GM12878 (cell line): ENCODE measurements at regions not wholly inside any gene's neighbourhood (a gene's known extent, or its start where the extent isn't known, plus 50 kb on each side); places are given as distances from the start of the nearest gene placed in this dataset.
A peak's percentile ranks its signal among the peaks of the same experiment; 100 is the strongest.

Experiments used
- BCL11A ChIP-seq: IDR thresholded peaks from 2 replicates; pipeline ENCODE4 v1.6.1; 2011; ENCODE audit warnings: low read depth, low read length
- CBX3 ChIP-seq: fragments of 200-600 bp; sonication (generic); IDR thresholded peaks from 2 replicates; pipeline ENCODE4 v1.6.1; 2016; ENCODE audit warnings: low read depth, borderline replicate concordance
- CHD1 ChIP-seq: IDR thresholded peaks from 2 replicates; pipeline ENCODE4 v1.6.1; 2012; ENCODE audit warnings: low read depth, low read length, improper control_type of control experiment
- CREB1 ChIP-seq: IDR thresholded peaks from 2 replicates; pipeline ENCODE4 v1.6.1; 2012; ENCODE audit warnings: low read depth, mild to moderate bottlenecking, inconsistent platforms
- DPF2 ChIP-seq: fragments of 450-650 bp; IDR thresholded peaks from 2 replicates; pipeline ENCODE4 v1.6.1; 2017; ENCODE audit warnings: mild to moderate bottlenecking
- E2F4 ChIP-seq: IDR thresholded peaks from 2 replicates; pipeline ENCODE4 v1.6.1; 2012; ENCODE audit warnings: low read depth, low read length, improper control_type of control experiment
- E4F1 ChIP-seq: fragments of 450-650 bp; IDR thresholded peaks from 2 replicates; pipeline ENCODE4 v1.6.1; 2018; ENCODE audit warnings: borderline replicate concordance, mild to moderate bottlenecking; ENCODE audit not compliant: partially characterized antibody
- EED ChIP-seq: sonication (generic); IDR thresholded peaks from 2 replicates; pipeline ENCODE4 v1.6.1; 2016; ENCODE audit warnings: antibody characterized with exemption, low read depth
- ESRRA ChIP-seq: IDR thresholded peaks from 2 replicates; pipeline ENCODE4 v1.6.1; 2012; ENCODE audit warnings: mild to moderate bottlenecking, low read length, improper control_type of control experiment
- GATAD2B ChIP-seq: fragments of 450-650 bp; conservative IDR thresholded peaks from 2 replicates; pipeline ENCODE4 v1.6.1; 2017; ENCODE audit warnings: low read depth, mild to moderate bottlenecking, moderate library complexity
- IRF4 ChIP-seq: IDR thresholded peaks from 2 replicates; pipeline ENCODE4 v1.6.1; 2011; ENCODE audit warnings: low read depth, low read length
- MEF2A ChIP-seq: IDR thresholded peaks from 2 replicates; pipeline ENCODE4 v1.6.1; 2011; ENCODE audit warnings: low read depth, mild to moderate bottlenecking, low read length, moderate library complexity; ENCODE audit not compliant: insufficient read depth
- MEF2B ChIP-seq: fragments of 450-650 bp; IDR thresholded peaks from 2 replicates; pipeline ENCODE4 v1.6.1; 2018; ENCODE audit warnings: mild to moderate bottlenecking, moderate library complexity; ENCODE audit not compliant: partially characterized antibody, poor library complexity, severe bottlenecking
- MTA2 ChIP-seq: fragments of 450-650 bp; IDR thresholded peaks from 2 replicates; pipeline ENCODE4 v1.6.1; 2016; ENCODE audit warnings: low read depth, mild to moderate bottlenecking, moderate library complexity
- NBN ChIP-seq: fragments of 450-650 bp; IDR thresholded peaks from 2 replicates; pipeline ENCODE4 v1.6.1; 2016
- PAX5 ChIP-seq: IDR thresholded peaks from 2 replicates; pipeline ENCODE4 v1.6.1; 2011; ENCODE audit warnings: low read depth, low read length, borderline replicate concordance
- SIX5 ChIP-seq: IDR thresholded peaks from 2 replicates; pipeline ENCODE4 v1.6.1; 2011; ENCODE audit warnings: mild to moderate bottlenecking, low read depth, low read length, moderate library complexity; ENCODE audit not compliant: severe bottlenecking
- SMAD5 ChIP-seq: IDR thresholded peaks from 2 replicates; pipeline ENCODE4 v1.6.1; 2016; ENCODE audit warnings: antibody characterized with exemption, low read depth
- SREBF2 ChIP-seq: IDR thresholded peaks from 2 replicates; pipeline ENCODE4 v1.6.1; 2012; ENCODE audit warnings: mild to moderate bottlenecking, low read length
- ZNF207 ChIP-seq: fragments of 450-650 bp; IDR thresholded peaks from 2 replicates; pipeline ENCODE4 v1.6.1; 2014; ENCODE audit warnings: antibody characterized with exemption, mild to moderate bottlenecking, borderline replicate concordance
- ZNF384 ChIP-seq: IDR thresholded peaks from 2 replicates; pipeline ENCODE4 v1.6.1; 2012; ENCODE audit warnings: low read depth, mild to moderate bottlenecking, low read length, improper control_type of control experiment, borderline replicate concordance
- TF ChIP-seq, protein P1 (sequence below): fragments of 450-650 bp; IDR thresholded peaks from 2 replicates; pipeline ENCODE4 v1.6.1; 2017; ENCODE audit warnings: mild to moderate bottlenecking, moderate library complexity
- TF ChIP-seq, protein P2 (sequence below), 3 experiments: IDR thresholded peaks in 2 of 3; conservative IDR thresholded peaks in 1 of 3; 2 replicates each; pipeline ENCODE4 v1.5.1; 2011; ENCODE audit warnings: low read depth in 3 of 3, low read length in 3 of 3, mild to moderate bottlenecking in 3 of 3, control low read depth in 2 of 3, moderate library complexity in 2 of 3, inconsistent platforms in 1 of 3, mixed read lengths in 1 of 3; ENCODE audit not compliant: control insufficient read depth in 2 of 3, insufficient read depth in 1 of 3; ENCODE audit errors: extremely low read depth in 1 of 3

DNA sequence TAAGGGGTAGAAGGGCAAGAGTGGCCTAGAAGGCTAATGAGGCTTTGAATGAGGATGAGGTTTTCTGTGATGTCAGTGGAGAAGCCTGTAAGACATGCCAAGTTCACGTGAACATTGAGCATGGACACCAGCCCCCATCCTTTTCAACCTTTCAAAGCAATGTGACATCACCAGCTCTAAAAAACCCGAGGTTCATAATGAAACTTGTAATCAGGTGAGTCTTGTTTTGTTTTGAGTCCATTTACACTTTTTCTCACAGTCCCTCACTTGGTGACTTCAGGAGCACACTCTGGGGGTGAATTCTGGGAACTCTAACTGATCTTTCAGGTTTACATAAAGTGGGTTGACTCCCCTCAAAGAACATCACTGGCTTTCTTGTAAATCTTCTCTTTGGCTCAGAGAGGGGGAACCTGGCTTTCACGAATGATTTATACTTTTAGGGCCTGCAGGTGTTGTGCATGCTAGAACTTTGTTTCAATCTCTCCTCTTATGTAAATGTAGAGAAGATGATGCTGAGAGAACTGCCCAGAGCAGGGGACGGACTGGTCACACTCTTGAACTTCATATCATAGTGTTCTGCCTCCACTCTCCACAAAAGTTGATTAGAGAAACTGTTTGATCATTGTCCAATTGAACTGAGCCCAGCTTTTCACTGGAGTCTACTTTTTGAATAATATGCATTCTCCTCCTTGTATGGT is 224.7 kb upstream of the SATB1 start (continued):
- TF ChIP-seq GATAD2B (no peak), EED (peak; percentile 21; the same call in 1 of the 2 replicates), BCL11A (peak; percentile 69), IRF4 (peak; percentile 30; the same call in 1 of the 2 replicates), ZNF207 (no peak), DPF2 (no peak), E4F1 (no peak), MTA2 (peak; percentile 73; the same call in 1 of the 2 replicates), CHD1 (no peak), SREBF2 (no peak), SIX5 (no peak), CREB1 (peak; percentile 88), SMAD5 (no peak), MEF2B (peak; percentile 16), E2F4 (no peak), ESRRA (no peak), CBX3 (no peak), ZNF384 (no peak), NBN (peak; percentile 86), MEF2A (no peak), PAX5 (no peak)
- TF ChIP-seq, protein P1, sequence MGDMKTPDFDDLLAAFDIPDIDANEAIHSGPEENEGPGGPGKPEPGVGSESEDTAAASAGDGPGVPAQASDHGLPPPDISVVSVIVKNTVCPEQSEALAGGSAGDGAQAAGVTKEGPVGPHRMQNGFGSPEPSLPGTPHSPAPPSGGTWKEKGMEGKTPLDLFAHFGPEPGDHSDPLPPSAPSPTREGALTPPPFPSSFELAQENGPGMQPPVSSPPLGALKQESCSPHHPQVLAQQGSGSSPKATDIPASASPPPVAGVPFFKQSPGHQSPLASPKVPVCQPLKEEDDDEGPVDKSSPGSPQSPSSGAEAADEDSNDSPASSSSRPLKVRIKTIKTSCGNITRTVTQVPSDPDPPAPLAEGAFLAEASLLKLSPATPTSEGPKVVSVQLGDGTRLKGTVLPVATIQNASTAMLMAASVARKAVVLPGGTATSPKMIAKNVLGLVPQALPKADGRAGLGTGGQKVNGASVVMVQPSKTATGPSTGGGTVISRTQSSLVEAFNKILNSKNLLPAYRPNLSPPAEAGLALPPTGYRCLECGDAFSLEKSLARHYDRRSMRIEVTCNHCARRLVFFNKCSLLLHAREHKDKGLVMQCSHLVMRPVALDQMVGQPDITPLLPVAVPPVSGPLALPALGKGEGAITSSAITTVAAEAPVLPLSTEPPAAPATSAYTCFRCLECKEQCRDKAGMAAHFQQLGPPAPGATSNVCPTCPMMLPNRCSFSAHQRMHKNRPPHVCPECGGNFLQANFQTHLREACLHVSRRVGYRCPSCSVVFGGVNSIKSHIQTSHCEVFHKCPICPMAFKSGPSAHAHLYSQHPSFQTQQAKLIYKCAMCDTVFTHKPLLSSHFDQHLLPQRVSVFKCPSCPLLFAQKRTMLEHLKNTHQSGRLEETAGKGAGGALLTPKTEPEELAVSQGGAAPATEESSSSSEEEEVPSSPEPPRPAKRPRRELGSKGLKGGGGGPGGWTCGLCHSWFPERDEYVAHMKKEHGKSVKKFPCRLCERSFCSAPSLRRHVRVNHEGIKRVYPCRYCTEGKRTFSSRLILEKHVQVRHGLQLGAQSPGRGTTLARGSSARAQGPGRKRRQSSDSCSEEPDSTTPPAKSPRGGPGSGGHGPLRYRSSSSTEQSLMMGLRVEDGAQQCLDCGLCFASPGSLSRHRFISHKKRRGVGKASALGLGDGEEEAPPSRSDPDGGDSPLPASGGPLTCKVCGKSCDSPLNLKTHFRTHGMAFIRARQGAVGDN = 0 out of 2 replicates have a peak, but pooled peaks have one; percentile 48
- TF ChIP-seq, protein P2, sequence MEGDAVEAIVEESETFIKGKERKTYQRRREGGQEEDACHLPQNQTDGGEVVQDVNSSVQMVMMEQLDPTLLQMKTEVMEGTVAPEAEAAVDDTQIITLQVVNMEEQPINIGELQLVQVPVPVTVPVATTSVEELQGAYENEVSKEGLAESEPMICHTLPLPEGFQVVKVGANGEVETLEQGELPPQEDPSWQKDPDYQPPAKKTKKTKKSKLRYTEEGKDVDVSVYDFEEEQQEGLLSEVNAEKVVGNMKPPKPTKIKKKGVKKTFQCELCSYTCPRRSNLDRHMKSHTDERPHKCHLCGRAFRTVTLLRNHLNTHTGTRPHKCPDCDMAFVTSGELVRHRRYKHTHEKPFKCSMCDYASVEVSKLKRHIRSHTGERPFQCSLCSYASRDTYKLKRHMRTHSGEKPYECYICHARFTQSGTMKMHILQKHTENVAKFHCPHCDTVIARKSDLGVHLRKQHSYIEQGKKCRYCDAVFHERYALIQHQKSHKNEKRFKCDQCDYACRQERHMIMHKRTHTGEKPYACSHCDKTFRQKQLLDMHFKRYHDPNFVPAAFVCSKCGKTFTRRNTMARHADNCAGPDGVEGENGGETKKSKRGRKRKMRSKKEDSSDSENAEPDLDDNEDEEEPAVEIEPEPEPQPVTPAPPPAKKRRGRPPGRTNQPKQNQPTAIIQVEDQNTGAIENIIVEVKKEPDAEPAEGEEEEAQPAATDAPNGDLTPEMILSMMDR (IDR thresholded peaks at IDR 0.05 in 2 of 3, conservative IDR thresholded peaks at IDR 0.05 in 1 of 3; ENCODE audit: control insufficient read depth in 2 of 3, extremely low read depth in 1 of 3, insufficient read depth in 1 of 3, low read depth in 3 of 3, low read length in 3 of 3) = no peak
